ENCODE measurements at regions not wholly inside any gene's neighbourhood (a gene's known extent, or its start where the extent isn't known, plus 50 kb on each side); places are given as distances from the start of the nearest gene placed in this dataset.
A peak's percentile ranks its signal among the peaks of the same experiment; 100 is the strongest.

DNA sequence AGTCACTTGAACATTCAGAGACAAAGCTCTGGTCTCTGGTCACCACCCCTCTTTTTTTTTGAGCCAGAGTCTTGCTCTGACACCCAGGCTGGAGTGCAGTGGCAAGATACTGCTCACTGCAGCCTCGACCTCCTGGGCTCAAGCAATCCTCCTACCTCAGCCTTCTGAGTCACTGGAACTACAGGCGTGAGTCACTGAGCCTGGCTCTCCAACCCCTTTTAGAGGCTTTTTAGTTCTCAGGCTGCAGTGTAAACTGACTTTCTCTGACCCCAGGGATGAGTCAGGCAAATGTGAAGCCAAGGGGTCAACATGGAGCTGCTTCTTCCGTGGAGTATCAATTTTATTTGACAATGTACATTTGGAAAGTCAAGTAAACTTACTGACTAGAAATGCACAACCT is 229.2 kb downstream of the PTTG2 start:
- no peak for DNase-seq (ENCODE audit: low spot score)

DNA sequence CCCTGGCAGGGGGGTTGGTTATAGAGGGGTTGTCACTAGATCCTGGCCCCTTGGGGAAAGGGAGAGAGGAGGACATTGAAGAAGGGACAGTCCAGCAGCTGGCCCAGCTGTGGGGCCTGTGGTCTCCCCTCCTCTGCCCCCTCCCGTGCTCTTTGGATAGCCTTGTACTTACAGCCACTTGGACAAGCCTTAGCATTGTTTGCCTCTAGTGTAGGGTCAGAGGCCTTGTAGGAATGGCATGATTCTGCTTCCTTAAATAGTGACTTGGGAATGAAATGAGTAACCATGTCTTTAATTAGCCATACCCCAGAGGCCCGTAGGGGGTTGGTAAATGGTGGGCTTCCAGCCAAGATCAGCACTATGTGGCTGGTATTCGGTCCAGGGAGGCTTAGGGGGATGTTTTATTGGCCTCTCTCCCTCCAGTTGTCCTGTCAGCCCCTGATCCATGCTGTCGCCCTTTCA is 230.6 kb downstream of the PTTG2 start:
- DNase-seq (ENCODE audit: low spot score) = no peak

GRCh38 chr4:38192516-38192915 is 232.3 kb downstream of the PTTG2 start:
- DNase-seq (ENCODE audit: low spot score) = no peak

- no peak for DNase-seq (ENCODE audit: low spot score)
Measured at GRCh38 chr4:38193236-38193863, 233.2 kb downstream of the PTTG2 start.

DNA sequence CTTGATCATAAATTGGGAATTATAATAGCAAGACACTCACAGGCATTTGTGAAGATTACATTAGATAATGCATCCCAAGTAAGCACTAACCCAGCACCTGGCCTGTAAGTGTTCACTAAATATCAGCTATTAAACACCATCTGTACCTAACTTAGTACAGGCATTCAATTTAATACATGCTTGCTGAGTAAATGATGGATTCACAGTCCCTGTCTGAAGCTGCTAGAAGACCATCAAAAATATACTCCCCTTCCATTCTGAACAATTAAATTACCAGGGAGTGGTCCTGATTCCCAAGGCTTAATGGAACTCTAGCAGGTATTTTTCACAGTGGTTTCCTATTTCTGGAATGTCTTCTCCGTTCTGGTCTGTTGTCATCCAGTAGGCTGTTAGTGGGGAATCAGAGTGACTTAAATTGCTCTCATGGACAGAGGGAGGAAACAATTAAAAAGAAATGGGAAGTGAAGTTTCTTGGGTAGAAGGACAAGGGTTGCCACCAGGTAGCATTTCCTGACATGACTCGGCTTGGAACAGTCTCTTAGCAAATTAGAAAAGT is 233.9 kb downstream of the PTTG2 start:
- DNase-seq (ENCODE audit: low spot score) = no peak

- DNase-seq (ENCODE audit: low spot score) = no peak
Measured at GRCh38 chr4:38195486-38195885, 235.3 kb downstream of the PTTG2 start.

- DNase-seq (ENCODE audit: low spot score) = no peak
Measured at GRCh38 chr4:38195911-38196310, 235.7 kb downstream of the PTTG2 start.

DNA sequence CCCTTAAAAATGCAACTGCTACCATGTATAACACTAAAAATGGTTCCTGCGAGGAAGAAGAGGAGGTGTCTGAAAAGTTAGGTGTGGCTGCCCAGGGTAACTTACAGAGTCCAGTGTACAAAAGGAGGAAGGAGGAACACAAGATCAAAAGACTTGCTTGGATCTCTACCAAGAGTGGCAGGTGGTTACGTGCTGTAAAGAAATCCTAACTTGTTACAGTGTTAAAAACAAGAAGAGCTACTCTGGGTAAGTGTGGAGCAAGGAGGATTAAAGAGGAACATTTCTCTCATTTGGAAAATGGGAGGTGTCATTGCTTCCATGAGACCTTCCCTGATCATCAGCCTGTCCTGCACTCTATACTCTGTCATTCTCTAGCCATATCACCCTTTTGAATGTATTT is 242.0 kb downstream of the PTTG2 start:
- no peak for DNase-seq (ENCODE audit: low spot score)

GRCh38 chr4:38203609-38204008 is 243.4 kb downstream of the PTTG2 start:
- DNase-seq (ENCODE audit: low spot score) = no peak

- DNase-seq (ENCODE audit: low spot score) = no peak
Measured at GRCh38 chr4:38204339-38205035, 244.3 kb downstream of the PTTG2 start.

DNA sequence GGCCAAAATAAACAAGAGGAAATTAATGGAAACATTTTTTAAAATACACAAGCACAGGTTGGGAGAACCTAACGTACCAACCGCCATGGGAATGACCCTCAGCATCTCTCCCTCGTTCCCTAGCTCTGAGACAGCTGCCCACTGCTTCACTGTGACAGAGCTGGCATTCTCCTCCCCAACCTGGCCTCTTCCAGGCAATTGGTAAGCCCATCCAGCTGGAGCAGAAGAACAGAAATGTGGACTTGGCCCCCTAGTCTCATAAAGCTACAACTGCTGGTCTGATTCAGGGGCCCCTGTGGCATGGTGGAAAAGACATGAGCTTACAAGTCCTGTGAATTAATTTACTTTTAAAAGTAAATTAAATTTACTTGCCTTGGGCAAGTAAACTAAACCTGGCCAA is 245.1 kb downstream of the PTTG2 start:
- DNase-seq (ENCODE audit: low spot score) = no peak

DNA sequence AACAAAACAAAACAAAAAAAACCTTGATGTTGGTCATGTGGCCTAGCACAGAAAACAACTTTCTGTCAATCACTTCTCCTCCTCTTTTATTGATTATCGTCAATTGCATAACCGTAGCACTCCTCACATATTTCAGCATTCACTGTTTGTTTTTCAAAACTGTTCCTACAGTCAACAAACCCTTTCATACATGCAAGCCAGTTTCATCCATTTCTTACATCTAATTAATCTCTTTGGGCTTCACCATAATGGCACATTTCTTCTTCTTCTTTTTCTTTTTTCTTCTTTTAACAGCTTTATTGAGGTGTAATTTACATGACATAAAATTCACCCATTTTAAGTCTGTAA is 246.9 kb downstream of the PTTG2 start:
- DNase-seq (ENCODE audit: low spot score) = no peak

- DNase-seq (ENCODE audit: low spot score) = no peak
Measured at GRCh38 chr4:38209654-38210053, 249.5 kb downstream of the PTTG2 start.

DNA sequence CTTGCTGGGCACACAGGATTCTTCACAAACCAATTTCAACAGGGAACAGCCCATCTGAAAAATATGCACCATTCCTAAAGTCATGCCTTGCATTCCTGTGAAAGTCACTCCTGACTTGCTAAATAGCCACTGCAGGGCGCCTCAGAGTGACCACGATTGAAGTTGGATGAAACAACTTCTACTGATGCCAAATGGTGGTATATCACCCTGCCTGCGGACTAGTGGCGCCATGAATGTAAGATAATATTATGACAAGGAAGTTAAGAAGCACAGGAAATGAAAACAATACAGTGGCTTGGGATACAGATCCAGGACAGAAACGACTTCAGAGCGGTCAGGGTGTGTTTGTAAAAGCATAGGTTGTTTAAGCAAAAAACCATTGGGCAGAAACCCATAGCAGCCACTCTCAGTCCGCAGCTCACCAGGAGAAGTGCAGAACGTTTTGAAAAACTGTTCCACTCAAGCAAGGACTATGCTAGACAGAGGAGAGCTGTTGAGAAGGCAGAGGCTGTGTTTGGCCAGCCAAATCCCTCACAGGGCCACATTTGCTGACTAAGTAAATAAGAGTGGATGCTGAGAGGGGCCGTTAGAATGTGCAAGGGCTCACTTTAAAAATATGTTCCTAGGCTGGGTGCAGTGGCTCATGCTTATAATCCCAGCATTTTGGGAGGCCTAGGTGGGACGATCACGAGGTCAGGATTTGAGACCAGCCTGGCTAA is 250.4 kb downstream of the PTTG2 start:
- no peak for DNase-seq (ENCODE audit: low spot score)

GRCh38 chr4:38211885-38212284 is 251.7 kb downstream of the PTTG2 start:
- DNase-seq (ENCODE audit: low spot score) = no peak

- no peak for DNase-seq (ENCODE audit: low spot score)
Measured at GRCh38 chr4:38213083-38213805, 253.0 kb downstream of the PTTG2 start.

- DNase-seq (ENCODE audit: low spot score) = no peak
Measured at GRCh38 chr4:38222892-38223291, 262.7 kb downstream of the PTTG2 start.

GRCh38 chr4:38223306-38223705 is 263.1 kb downstream of the PTTG2 start:
- DNase-seq (ENCODE audit: low spot score) = no peak

DNA sequence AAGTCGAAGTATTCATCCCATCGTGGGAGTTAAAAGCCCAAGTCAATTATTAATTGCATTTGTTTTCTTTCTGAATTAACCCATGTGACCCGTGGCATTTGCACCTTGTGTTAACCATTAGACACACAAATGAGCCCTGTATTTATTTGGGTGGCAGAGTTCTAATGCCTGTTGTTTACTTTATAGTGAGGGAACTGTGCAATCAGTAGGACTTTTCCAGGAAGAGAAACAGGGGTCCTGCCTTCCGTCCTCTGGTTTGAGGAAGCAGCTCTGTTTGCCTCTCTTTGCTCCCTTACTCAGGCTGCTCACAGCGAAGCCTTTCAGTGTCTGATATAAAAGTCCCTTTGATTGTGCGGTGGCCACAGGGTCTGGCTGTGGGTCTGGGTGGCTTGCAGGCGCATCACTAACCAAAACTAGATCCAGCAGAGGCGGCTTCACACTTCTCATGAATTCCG is 263.6 kb downstream of the PTTG2 start:
- peak; percentile 62 for DNase-seq (ENCODE audit: low spot score)

DNA sequence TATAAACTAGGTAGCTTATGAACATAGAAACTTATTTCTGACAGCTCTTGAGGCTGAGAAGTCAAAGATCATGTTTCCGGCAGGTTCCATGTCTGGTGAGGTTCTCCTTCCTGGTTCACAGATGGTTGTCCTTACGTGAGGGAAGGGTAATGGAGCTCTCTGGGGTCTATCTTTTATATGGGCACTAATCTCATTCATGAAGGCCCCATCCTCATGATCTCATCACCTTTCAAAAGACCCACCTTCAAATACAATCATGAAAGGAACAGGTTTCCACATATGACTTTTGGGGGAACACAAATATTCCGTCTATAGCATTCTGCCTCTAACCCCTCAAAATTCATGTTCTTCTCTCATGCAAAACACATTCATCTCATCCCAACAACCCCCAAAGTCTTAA is 264.7 kb downstream of the PTTG2 start:
- DNase-seq (ENCODE audit: low spot score) = no peak

DNA sequence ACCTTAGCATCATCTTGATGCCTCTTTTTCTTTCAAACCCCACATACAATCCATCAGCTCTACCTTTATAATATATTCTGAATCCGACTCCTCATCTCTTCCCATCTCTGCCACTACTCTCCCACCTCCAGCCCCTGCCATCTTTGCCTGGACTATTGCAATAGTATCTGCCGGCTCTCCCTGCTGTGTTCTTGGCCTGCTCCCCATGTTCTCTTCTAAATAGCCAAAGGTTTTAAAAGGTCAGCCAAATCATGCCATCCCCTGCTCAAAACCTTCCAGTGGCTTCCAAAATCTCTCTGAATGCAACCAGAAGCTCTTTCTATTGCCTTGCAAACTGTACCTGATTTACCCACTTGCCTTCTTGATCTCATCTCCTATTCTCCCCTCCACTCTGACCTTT is 266.0 kb downstream of the PTTG2 start:
- no peak for DNase-seq (ENCODE audit: low spot score)

Measured in mucosa of gallbladder (tissue), 1 donor.